Lower lobe of right lung (tissue), 2 donors: ENCODE measurements at regions not wholly inside any gene's neighbourhood (a gene's known extent, or its start where the extent isn't known, plus 50 kb on each side); places are given as distances from the start of the nearest gene placed in this dataset.

Source experiments
- ATAC-seq, 2 donors: fragments of 200-7000 bp; cut with Tn5 transposase; one replicate each; pipeline ENCODE4 v1.9.1; 2020 to 2022; ENCODE audit warnings: mild to moderate bottlenecking in 2 of 2, moderate library complexity in 2 of 2
- DNase-seq: peaks from one replicate; pipeline ENCODE4 v3.0.0-alpha.2; 2020
- H3K27ac ChIP-seq: fragments of 200-600 bp; one replicate; pipeline ENCODE4 v1.8.0; 2022
- H3K27me3 ChIP-seq: fragments of 200-600 bp; one replicate; pipeline ENCODE4 v1.8.0; 2022; ENCODE audit warnings: low read depth
- H3K36me3 ChIP-seq: fragments of 200-600 bp; one replicate; pipeline ENCODE4 v1.8.0; 2022; ENCODE audit warnings: mild to moderate bottlenecking
- H3K4me1 ChIP-seq: fragments of 200-600 bp; one replicate; pipeline ENCODE4 v1.8.0; 2022
- H3K4me3 ChIP-seq: fragments of 200-600 bp; one replicate; pipeline ENCODE4 v1.8.0; 2022; ENCODE audit warnings: mild to moderate bottlenecking
- H3K9me3 ChIP-seq: fragments of 200-600 bp; one replicate; pipeline ENCODE4 v1.8.0; 2022
- CTCF ChIP-seq: fragments of 200-600 bp; IDR thresholded peaks from one replicate; pipeline ENCODE4 v1.8.0; 2022; ENCODE audit warnings: antibody characterized with exemption, mild to moderate bottlenecking
- intact Hi-C: fragments of 100-400 bp; cut with DNase I; formaldehyde crosslinking; loops from one replicate; pipeline ENCODE4 v1.11.0; 2022
- donor health status: DM: no; HTN: yes; CAD: no; lungs with severe emphysema.

- Histone ChIP-seq H3K9me3 (no peaks in the 10 kb centered on the region), H3K27ac (no peak overlapping the region), H3K4me1 (no peaks in the 10 kb centered on the region), H3K36me3 (no peaks in the 10 kb centered on the region), H3K27me3 (peaks cover 9% of the 10 kb centered on the region), H3K4me3 (no peak overlapping the region)
- intact Hi-C loops, result no loop called here
- TF ChIP-seq CTCF, result no peak
- ATAC-seq, result no peak
- no peak for DNase-seq
Measured at GRCh38 chr9:93809204-93809940, 145.8 kb downstream of the BARX1 start.

- ATAC-seq, result no peak
- Histone ChIP-seq H3K27me3 (peaks cover 9% of the 10 kb centered on the region), H3K4me3 (no peak overlapping the region), H3K4me1 (no peaks in the 10 kb centered on the region), H3K9me3 (no peaks in the 10 kb centered on the region), H3K27ac (no peak overlapping the region), H3K36me3 (no peaks in the 10 kb centered on the region)
- DNase-seq, result no peak
- intact Hi-C loops, result no loop called here
- TF ChIP-seq CTCF, result no peak
Measured at GRCh38 chr9:93808115-93809029, 146.8 kb downstream of the BARX1 start.

- DNase-seq, result no peak
- Histone ChIP-seq H3K9me3 (no peaks in the 10 kb centered on the region), H3K4me3 (no peak overlapping the region), H3K27ac (no peak overlapping the region), H3K27me3 (peaks cover 14% of the 10 kb centered on the region), H3K36me3 (no peaks in the 10 kb centered on the region), H3K4me1 (no peaks in the 10 kb centered on the region)
- TF ChIP-seq CTCF, result no peak
- no peak for ATAC-seq
- intact Hi-C loops, result no loop called here
Measured at GRCh38 chr9:93807166-93808074, 147.7 kb downstream of the BARX1 start.

GRCh38 chr9:93801581-93802284 lies 153.4 kb downstream of the BARX1 start:
- Histone ChIP-seq H3K27me3 (peaks cover 7% of the 10 kb centered on the region), H3K4me1 (no peaks in the 10 kb centered on the region), H3K27ac (no peak overlapping the region), H3K4me3 (no peak overlapping the region), H3K36me3 (no peaks in the 10 kb centered on the region), H3K9me3 (peaks cover 3% of the 10 kb centered on the region)
- intact Hi-C loops, result no loop called here
- DNase-seq (no peak), ATAC-seq (peak in 1 of 2 donors; percentile 67)
- TF ChIP-seq CTCF, result no peak

- no peaks in the 10 kb centered on the region for H3K4me1 ChIP-seq
- H3K4me3 ChIP-seq, result no peak overlapping the region
- no peak overlapping the region for H3K27ac ChIP-seq
- TF ChIP-seq CTCF, result no peak
- no peaks in the 10 kb centered on the region for H3K36me3 ChIP-seq
- peaks cover 3% of the 10 kb centered on the region for H3K9me3 ChIP-seq
- no peak for DNase-seq
- intact Hi-C loops, result no loop called here
- peaks cover 7% of the 10 kb centered on the region for H3K27me3 ChIP-seq
- ATAC-seq, result no peak
Measured at GRCh38 chr9:93801120-93801519, 154.0 kb downstream of the BARX1 start.
